ENCODE measurements at regions not wholly inside any gene's neighbourhood (a gene's known extent, or its start where the extent isn't known, plus 50 kb on each side); places are given as distances from the start of the nearest gene placed in this dataset.

DNA sequence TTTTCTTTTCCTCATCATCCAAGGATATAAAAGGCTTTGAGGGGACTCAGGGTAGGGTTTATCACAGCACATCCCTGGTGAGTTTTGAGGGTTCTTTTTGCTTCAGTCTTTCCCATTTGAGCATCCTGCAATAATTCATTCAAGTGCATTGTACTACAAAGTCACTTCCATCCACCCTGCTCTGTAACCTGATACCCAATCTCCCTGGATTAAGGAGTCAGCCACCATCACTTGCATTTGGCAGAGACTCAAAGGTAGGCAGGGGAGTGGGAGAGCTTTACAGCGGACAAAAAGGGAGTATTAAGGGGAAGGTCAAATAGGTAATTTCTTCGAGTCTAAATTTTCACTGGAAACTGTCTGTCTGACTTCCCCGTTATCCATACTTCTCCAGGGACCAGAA is 216.1 kb upstream of the TMTC4 start:
- TF ChIP-seq, protein P1, sequence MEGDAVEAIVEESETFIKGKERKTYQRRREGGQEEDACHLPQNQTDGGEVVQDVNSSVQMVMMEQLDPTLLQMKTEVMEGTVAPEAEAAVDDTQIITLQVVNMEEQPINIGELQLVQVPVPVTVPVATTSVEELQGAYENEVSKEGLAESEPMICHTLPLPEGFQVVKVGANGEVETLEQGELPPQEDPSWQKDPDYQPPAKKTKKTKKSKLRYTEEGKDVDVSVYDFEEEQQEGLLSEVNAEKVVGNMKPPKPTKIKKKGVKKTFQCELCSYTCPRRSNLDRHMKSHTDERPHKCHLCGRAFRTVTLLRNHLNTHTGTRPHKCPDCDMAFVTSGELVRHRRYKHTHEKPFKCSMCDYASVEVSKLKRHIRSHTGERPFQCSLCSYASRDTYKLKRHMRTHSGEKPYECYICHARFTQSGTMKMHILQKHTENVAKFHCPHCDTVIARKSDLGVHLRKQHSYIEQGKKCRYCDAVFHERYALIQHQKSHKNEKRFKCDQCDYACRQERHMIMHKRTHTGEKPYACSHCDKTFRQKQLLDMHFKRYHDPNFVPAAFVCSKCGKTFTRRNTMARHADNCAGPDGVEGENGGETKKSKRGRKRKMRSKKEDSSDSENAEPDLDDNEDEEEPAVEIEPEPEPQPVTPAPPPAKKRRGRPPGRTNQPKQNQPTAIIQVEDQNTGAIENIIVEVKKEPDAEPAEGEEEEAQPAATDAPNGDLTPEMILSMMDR (IDR thresholded peaks at IDR 0.05; ENCODE audit: control insufficient read depth, insufficient read depth, low read depth, low read length, missing control alignments): no peak
- no peak overlapping the region for H3K4me3 ChIP-seq (ENCODE audit: control insufficient read depth, low read depth, low read length)
- DNase-seq (ENCODE audit: low read depth): no peak

DNA sequence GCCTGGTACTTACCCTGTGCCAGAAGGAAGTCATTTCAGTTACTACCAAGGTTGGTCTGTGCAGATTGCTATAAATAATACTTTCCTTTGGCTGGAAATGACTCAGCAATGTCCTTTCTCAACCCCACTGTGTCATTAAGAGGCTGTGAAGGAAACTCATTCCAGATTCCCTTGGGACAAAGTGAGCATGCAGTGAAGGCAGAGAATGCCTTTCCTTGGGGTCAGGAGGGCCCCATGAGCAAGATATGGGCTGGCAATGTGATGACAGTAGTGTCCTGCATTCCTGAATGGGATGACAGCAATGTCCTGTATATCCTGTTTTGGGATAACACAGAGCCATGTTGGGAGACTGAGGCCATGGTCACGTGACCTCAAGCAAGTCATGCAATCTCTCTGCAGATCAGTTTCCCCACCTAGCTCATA is 213.1 kb upstream of the TMTC4 start:
- H3K4me3 ChIP-seq (ENCODE audit: control insufficient read depth, low read depth, low read length): no peak overlapping the region
- peak; percentile 41 for DNase-seq (ENCODE audit: low read depth)
- TF ChIP-seq, protein P1 (IDR thresholded peaks at IDR 0.05; ENCODE audit: control insufficient read depth, insufficient read depth, low read depth, low read length, missing control alignments): no peak

DNA sequence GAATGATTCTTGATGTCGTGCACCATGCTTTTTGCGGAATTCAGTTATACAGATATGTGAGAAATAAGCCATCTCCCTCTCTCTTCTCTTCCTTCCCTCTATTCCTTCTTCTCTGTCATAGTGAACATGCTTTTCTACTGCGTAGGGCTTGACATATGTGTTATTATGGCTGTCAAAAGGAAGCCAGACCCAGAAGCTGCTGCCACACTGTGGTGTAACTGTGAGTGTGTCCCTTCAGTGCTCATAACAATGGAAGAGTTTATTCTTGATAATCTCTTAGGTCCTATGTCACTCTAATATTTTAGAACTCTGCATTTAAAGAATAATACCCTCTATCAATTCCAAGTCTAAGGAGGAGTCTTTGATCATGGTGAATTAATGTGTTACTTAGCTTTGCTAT is 208.9 kb upstream of the TMTC4 start:
- TF ChIP-seq, protein P1 (IDR thresholded peaks at IDR 0.05; ENCODE audit: control insufficient read depth, insufficient read depth, low read depth, low read length, missing control alignments): no peak
- DNase-seq (ENCODE audit: low read depth): no peak

DNA sequence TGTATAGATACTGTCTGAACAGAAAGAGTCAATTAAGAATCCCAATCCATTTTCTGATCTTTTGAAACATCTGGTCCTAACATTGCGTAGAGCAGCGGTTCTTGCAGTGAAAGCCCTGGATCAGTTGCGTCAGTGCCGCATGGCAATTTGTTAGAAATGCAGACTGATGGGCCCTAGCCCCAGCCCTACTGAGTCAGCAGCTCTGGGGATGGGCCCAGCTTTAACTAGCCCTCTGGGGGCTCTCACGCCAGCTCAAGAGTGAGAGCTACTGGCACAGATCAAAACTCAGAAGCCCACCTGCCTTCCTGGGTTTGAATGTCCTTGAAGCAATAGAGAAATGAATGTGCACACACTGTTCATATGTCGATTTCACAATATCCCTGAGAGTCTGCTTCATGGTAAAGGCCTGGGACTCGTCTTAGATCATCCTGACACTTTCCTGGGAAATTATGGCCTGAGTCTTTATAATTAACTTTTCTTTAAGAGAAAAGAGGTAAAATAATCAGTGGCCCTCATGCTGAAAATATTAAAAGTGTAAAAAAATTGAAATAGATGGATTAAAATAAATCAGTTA is 206.8 kb upstream of the TMTC4 start:
- H3K4me3 ChIP-seq (ENCODE audit: control insufficient read depth, low read depth, low read length): no peak overlapping the region
- DNase-seq (ENCODE audit: low read depth): no peak
- TF ChIP-seq, protein P1 (IDR thresholded peaks at IDR 0.05; ENCODE audit: control insufficient read depth, insufficient read depth, low read depth, low read length, missing control alignments): no peak

More for the DNA sequence above, 208.9 kb upstream of the TMTC4 start:
- H3K4me3 ChIP-seq (ENCODE audit: control insufficient read depth, low read depth, low read length): no peak overlapping the region

DNA sequence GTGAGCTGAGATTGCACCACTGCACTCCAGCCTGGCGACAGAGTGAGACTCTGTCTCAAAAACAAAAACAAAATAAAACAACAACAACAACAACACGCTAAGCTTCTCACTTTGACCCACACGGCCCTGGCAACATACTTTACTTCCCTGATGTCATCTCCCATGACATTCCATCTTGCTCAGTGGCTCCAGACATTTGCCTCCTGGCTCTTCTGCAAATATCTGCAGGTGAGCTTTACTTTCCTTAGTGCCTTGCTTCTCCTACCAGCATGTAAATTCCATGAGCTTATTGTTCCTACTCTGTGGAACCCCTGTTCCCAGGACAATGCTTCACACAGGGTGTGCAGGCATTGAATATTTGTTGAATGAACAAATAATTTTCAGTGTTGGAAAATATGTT is 205.6 kb upstream of the TMTC4 start:
- no peak for DNase-seq (ENCODE audit: low read depth)
- no peak overlapping the region for H3K4me3 ChIP-seq (ENCODE audit: control insufficient read depth, low read depth, low read length)
- TF ChIP-seq, protein P1 (IDR thresholded peaks at IDR 0.05; ENCODE audit: control insufficient read depth, insufficient read depth, low read depth, low read length, missing control alignments): no peak

DNA sequence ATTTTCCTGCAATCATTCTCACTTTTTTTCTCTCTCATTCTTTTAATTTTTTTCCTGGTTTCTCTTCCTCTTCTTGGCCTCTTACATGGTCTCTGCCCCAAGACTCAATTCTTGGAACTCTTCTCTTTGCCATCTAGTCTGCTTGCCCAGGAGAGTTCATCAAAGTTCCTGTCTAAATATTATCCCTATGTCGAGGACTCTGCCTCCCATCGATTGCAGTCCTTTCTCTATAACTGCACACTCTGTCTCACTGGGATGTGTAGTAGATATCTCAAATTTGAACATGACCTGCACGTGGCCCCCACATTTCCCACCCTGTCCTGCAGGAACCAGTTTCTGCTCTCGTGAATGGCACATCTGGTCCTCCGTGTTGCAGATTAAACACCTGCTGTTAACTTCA is 204.7 kb upstream of the TMTC4 start:
- no peak overlapping the region for H3K4me3 ChIP-seq (ENCODE audit: control insufficient read depth, low read depth, low read length)
- TF ChIP-seq, protein P1 (IDR thresholded peaks at IDR 0.05; ENCODE audit: control insufficient read depth, insufficient read depth, low read depth, low read length, missing control alignments): no peak
- no peak for DNase-seq (ENCODE audit: low read depth)

DNA sequence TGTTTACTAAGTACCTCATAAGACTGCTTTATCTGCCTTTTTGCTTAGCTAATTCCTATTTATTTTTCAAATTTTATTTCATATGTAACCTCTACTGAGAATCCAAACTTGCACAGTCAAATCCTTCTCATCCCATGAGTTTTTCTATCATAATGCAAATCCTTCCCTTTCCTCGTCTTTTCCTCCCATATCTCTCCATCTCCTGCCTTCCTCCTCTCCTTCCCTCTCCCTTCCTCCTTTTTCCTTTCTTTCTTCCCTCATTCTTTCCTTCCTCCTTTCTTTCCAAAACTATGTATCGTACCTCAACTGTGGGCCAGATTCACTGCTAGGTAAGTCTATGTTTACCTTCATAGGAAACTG is 201.4 kb upstream of the TMTC4 start:
- TF ChIP-seq, protein P1 (IDR thresholded peaks at IDR 0.05; ENCODE audit: control insufficient read depth, insufficient read depth, low read depth, low read length, missing control alignments): no peak
- no peak overlapping the region for H3K4me3 ChIP-seq (ENCODE audit: control insufficient read depth, low read depth, low read length)
- no peak for DNase-seq (ENCODE audit: low read depth)
